GM19043 (cell line): ENCODE measurements at regions not wholly inside any gene's neighbourhood (a gene's known extent, or its start where the extent isn't known, plus 50 kb on each side); places are given as distances from the start of the nearest gene placed in this dataset.

ENCODE experiments used
- ATAC-seq: cut with Tn5 transposase; IDR thresholded peaks from one replicate; pipeline ENCODE4 v1.9.1; 2021; ENCODE audit warnings: low read depth; ENCODE audit not compliant: unreplicated experiment

DNA sequence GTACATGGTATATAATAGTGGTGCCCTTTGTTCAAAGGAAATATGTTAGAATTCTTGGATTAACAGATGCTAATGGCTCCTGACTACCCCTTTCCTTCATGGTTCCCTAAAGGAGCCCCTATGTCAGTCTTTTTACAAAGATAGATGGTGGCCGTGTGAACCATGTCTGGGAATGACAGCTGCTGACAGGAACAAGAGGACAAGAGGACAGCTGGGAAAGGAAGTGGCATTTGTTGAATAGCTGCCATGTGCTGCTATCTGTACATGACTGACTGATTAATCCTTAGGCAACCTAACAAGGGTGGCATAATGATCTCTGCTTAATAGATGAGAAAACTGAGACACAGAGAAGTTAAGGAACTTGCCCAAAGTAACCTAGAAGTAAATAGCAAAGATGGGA, 321.7 kb downstream of the ZNF621 start:
- ATAC-seq = no peak

DNA sequence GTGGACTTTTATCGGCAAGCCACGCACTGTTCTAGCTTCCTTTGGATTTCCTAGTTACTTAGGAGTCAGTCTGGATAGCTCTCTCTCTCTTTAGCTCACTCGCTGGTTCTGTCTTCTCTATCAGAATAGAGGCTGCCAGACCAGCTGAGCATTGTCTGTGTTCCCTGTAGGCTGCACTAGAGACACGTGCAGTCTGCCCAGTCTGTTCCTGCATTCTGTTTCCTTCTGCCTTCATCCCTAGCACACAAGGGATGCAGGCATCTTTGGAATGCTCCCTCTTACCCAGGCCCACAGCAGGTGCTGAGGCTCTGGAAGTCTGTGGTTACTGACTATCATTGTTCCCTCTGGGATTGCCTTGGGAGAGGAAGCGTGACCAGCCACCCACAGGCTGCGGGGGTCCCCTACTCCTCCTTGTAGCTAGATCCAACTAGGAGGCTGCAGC, 322.8 kb downstream of the ZNF621 start:
- ATAC-seq = no peak

DNA sequence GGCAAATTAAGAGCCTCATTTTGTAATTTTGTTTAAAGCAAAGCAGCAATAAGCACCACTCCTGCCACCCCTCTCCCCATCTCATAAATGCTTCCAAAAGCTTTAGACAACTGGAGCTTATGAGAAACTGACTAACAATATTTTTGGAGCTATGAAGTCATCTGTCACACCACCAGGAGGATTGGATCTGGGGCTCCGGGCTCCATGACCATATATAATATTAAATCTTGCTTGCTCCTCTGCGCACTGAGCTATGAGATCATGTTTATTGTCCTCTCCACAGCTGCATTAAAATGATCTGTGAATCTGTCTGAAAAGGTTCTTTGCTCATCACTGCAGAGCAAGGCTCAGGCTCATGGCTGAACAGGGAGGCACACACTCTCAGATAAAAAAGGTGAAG, 323.7 kb downstream of the ZNF621 start:
- no peak for ATAC-seq

DNA sequence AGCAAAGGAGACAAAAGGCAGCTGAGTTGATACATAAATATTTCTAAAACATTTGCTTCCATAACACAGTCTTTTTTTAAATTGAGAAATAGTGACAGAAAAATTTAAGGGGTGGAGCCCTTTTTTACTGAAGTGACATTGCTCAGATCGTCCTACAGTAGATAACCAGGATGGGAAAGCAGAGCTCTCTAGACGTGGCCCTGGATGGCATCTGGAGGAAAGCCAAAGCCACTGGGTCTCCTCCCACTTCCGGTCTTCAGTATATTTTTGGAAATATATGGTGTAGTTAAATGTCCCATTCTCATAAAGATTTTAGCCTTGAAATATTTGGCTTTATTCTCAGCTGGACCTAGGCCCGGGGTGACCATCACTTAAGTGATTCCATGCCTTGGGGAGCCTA, 326.1 kb downstream of the ZNF621 start:
- ATAC-seq = no peak

DNA sequence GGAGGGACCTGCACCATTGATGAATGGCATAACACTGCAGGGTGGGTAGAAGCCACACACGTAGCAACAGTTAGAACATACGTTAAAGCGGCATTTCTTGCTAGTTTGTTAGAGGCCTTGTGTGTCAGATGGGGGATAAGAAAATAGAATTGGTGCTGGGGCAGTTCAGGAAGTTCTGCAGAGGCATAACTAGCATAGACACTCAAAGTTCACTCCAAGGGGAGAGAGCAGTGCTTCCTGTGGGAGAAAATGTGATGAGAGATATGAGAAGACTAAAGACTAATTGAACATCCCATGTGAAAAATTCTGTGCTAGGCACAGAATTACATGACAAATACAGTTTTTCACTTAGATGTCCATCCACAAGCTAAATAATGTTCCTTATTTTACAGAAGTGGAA, 327.1 kb downstream of the ZNF621 start:
- no peak for ATAC-seq

DNA sequence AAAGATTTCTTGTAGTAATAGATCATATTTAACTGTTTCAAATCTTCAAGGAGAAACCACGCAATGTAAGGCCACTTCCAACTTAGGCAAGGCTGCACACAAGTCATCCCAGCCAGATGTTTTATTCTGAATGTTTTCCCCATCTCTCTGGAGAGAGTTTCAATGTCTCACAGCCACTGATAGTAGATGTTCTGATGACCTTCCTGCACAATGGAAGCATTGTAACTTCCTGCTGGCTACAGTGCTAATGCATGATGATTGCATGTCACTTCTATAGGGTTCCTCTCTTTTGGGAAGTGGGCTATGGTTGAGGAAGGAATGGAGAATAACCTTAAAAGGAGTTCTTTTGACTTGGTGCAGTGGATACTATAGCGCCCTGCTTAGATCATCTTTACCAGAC, 328.0 kb downstream of the ZNF621 start:
- ATAC-seq = no peak

DNA sequence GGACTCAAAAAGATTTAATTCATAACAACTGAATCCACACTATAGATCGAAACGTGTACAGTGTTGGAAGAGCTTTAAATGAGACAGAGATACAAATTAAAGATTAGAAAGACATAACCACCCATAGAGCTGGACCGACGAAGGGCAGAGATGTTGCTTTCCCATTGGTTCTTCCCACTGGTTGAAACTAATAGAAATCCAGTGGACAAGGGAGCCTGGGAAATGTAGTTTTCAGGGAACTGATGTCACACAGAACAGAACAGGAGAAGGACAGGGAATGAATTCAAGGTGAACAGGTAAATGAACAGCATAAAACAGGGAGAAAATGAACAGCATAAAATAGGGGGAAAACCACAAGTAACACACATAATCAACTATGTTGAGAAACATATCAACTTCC, 328.7 kb downstream of the ZNF621 start:
- ATAC-seq = no peak

DNA sequence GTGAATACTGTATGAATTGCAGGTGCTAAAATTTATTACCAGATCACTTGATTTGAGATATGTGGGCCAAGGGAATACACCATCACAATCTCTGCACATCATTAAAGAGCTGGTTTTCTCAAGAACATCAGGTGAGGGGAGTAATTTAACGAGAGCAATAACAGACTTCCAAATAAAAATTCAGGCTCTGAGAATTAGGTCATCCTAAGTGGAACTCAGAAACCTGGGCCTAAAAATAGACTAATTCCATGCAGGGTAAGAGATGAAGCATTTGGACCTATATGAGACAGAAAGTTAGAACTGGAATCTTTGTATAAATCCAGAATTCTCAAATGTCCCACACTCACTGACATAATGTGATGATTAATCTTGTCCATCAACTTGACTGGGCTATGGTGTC, 331.1 kb downstream of the ZNF621 start:
- ATAC-seq = no peak

DNA sequence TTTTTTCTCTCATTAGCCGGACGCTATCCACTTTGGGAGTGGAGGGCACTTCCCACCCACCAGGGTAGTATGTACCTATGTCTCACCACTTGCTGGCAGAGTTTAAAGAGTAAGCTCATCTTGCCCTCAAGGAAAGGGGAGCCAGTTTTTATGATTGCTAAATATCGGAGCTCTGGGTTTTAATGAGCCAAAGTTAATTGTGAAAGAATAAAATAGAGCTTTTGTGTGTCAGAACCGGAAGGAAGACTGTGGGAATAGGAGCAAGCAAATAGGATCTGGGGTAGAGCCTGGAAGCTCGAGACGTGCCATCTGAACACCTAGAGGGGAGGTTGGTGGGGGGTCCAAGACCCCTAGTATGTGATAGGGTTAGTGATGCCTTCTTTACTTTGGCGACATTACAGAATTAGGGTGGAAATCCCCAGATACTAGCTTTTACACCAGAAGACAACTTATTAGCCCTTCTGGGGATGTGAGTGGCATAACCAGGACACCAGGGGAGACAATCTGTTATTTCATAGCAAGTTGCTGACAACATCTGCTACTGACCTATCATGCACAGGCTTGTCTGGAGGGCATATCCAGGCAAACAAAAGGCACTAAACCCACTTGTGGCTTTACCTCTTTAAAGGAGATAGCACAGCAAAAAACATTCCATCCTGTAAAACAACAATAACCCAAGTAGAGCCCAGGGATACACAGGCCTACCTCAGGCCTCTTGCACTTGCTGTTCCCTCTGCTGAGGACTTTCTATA, 333.8 kb downstream of the ZNF621 start:
- no peak for ATAC-seq

DNA sequence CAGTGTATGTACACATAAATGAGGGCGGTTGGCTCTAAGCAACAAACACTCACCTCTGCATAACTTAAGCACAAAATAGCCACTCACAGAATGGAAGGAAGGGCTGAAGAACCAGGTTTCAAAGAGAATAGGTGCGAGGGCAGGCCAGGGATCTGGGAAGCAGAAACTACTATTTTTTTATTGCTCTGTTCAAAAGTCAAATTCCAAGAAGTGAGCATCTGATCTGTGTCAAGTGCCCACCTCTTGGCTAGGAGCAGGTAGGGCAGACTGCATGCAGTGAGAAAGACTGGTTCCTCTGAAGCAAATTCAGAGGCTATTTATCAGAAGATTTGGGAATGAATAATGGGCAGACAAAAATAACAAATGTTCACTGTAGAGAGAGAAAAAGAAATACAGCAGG, 336.4 kb upstream of the CTNNB1 start:
- ATAC-seq = no peak

DNA sequence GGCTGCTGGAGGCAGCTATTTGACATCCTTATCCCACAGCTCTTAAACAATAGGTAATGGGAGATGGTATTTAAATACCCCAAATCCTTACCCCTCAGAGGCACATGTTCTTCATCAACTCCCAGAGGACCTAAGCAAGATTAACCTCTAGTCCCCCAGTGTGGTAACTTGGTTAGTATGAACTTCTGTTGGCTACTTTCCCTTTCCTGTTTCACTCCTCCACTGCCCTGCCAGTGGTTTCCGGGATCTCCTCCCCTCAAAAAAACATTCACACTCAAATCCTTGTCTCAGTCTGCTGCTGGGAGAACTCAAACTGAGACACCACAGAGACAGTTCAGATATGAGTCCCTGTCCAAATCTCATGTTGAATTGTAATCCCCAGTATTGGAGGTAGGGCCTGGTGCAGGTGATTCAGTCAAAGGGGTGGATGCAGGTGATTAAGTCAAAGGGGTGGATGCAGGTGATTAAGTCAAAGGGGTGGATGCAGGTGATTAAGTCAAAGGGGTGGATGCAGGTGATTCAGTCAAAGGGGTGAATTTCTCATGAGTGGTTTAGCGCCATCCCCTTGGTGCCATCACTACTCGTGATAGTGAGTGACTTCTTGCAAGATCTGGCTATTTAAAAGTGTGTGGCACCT, 335.0 kb upstream of the CTNNB1 start:
- ATAC-seq = no peak

DNA sequence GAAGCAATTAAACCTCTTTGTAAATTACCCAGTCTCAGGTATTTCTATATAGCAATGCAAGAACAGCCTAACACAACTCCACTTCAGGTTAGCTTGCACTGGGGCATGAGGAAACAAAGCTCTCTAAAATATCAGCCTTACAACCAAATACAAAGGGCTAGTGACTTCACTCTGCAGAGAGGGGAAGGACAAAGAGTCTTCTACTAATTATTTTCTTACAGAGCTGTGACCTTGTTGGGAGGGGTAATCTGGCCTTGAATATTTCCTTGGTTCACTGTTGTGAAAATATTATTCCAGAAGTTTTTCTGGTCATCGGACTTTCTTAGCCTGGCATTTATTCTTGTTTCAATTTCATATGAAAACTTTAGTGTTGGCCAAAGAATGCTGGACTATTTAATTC, 334.4 kb upstream of the CTNNB1 start:
- no peak for ATAC-seq

DNA sequence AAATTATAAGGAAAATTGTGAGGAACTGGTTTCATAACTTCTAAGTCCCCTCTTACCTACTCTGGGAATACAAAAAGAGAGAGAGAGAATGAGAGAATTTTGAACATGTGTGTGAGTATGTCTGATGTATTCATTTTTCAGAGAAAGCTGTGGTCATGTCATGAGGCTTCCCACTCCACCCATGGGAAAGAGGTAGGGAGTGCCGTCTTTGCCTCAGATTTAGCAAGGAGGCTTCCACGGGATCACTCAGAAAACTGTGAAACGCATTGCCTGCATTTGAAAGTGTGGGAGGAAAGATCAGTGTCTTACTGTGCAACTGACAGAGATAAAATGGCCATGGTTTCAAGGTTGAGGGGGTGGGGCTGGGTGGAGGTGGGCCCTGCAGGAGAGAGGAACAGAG, 331.5 kb upstream of the CTNNB1 start:
- ATAC-seq = no peak

DNA sequence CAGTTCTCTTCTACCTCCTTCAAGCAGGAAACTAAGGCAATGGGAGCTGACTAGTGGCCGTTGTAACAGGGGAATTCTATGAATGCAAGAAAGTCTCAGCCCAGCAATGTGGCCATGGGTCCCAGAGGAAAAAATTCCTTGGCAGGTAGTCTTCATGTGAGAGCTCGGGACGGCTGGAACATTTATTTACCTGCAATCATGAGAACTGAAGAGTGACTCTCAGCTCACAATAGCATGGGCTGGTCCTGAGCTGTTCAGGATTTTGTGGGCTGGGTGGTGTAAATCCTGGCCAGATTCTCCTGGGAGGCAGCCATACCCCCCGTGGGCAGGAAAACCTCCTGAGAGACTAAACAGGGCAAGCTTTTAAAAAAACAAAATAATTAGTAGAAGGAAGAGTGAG, 330.3 kb upstream of the CTNNB1 start:
- ATAC-seq = no peak

DNA sequence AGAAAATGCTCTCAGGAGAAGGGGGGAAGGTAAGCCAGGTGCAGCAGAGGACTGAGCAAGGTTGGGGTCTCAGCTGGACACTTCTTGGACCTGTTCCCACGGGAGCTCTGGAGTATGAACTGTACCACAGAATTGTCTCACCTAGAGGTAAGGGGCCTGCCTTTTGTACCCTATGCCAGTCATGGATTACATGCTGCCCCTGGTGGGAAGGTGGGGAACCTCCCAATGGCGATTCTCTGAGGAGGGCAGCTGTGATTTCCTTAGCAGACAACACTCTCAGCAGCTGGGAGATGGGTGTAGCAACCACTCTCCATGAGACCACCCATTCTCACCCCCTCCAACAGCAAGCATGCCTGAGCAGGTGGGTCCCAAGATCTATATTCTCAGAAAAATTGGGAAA, 329.4 kb upstream of the CTNNB1 start:
- ATAC-seq = no peak

DNA sequence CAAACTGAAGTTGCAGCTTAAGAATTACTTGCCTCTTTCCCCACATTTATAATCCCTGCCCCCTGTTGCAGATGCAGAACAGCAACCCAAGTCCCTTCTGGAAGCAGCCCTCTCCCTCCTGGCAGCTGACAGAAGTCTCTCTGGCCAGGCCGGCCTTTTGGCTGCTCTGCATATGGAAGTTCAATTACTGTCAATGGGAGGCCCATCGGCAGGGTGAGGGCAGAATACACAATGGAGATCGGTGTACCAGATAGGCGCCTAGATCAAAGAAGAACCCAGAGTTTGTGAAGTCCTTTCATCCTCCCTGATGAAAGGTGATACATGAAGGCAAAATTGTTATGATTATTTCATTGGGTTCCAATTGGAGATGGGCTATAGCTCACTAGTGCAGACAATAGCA, 327.9 kb upstream of the CTNNB1 start:
- no peak for ATAC-seq

DNA sequence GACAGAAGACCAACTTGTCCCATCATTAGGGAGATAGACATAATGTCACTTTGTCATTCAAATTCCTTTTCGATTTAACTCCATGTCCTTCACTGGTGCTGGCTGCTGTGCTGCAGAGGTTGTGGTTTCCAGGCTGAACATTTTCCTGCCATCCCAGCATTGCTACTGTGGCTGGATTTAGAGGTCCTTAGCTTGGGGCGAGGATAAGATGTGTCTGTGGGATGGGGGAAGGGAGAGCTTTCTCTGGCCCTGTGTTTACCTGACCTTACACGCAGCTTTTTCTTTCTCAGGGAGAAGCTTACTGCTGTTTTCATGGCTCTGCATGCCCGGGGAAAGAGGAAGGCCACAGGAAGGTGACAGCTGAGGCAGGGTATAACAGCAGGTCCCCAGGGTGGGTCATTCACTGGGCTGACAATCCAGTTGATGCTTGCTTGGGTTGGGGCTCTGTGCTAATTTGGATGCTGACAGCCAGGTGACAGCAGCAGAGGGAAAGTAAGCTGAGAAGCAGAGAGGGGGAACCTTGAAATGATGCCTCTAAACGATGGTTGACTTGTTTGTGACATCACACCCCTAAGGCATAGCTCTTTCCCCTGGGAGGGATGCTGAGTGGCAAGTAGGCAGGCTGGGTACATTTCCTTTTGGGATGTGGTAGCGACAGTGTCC, 326.9 kb upstream of the CTNNB1 start:
- ATAC-seq = no peak

DNA sequence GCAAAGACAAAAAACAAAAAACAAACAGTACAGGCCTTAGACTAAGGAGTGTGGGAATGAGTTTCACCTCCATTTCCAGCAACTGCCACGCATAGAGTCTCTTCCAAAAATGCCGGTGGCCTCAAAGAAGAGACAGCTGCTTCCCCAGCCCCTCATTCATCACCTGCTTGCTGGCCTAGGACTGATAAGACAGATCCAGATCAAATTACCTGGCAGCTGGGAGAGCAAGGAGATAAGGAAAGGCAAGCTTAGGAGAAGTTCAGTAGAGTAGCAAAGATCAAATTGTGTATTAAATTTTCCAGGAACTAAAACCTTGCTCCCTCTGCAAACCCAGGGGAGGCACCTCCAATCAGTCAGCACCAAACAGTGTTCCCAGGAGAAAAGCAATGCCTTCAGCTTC, 325.8 kb upstream of the CTNNB1 start:
- no peak for ATAC-seq

DNA sequence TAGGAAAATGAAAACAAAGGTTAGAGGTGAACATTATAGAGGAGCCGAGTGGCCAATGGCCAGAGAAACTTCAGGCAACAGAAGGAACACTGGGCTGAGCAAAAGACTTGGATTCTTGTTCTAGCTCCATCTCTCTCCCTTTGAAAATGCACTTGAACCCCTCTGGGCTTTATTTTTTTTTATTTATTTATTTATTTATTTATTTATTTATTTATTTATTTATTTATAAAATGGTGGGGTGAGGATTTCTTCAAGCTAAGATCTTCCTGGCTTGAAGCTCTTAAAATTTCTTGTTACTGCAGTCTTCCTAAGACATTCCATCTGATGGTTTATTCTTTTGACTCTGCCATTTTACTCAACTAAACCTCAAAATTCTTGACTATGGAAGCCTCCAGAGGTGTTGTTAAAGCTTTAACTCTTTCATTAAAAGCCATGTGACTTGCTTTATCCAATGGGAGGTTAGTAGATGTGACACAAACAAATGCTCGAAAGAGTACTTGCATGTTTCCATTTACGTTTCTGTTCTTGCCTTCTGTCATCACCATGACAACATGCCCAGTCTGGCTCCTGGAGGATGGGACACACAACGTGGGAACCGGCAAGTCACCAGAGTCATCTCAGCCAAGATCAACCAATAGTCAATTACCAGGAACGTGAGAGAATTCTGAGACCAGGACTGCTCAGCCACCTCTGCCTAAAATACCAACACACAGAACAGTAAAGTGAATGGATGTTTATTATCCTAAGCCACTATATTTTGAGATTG, 325.2 kb upstream of the CTNNB1 start:
- ATAC-seq = no peak

DNA sequence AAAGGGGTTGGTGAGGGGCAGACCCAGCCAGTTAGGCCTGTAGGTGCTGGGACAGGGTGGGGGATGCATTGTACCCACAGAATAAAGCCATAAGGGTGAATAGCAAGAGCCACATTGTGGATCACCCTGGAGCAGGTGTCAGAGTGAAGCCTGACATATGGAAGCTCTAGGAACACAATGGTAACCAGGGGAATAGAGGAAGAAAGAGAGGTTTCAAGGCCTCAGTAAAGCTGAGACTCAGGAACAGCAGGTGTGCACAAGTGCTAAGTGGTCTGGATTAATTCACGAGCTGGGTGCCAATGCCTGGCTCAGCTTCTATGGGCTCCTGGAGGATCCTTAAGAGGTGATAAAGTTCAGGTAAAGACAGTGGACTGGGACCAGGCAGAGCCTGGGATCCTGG, 323.7 kb upstream of the CTNNB1 start:
- ATAC-seq = no peak

DNA sequence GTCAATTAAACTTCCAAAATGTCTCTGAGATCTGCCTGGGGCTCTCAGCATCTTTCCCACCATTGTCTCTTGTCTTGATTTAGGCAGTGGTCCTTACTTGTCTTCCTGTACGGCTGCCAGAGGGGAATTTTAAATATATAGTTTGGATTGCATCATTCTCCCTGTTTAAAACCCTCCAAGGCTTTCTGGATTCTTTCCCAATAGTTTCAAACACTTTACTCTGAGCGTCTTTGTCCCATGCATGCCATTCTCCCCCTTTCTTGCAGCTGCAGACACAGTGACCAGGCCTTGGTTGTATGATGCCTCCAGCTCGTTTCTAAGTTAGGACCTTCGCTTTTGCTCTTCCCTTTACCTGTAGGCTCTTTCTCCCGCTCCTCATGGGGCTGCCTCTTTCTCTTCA, 323.3 kb upstream of the CTNNB1 start:
- no peak for ATAC-seq
